Thyroid gland (tissue), 4 donors: ENCODE measurements at regions not wholly inside any gene's neighbourhood (a gene's known extent, or its start where the extent isn't known, plus 50 kb on each side); places are given as distances from the start of the nearest gene placed in this dataset.
"Not testable (repeated sequence)": the region's sequence is repeated elsewhere in the genome, so short reads cannot be mapped to it uniquely, and the experiment has no call there.

Experiments used
- DNase-seq, 2 donors: peaks; one replicate each; pipeline ENCODE4 v3.0.0-alpha.2; 2019
- H3K27ac ChIP-seq, 3 donors: fragments of 200-600 bp; sonication (generic); 1 replicate in 2 of 3; 2 replicates in 1 of 3; pipeline ENCODE4 v1.5.1; 2016 to 2019; ENCODE audit warnings: mild to moderate bottlenecking in 1 of 3, moderate library complexity in 1 of 3
- H3K27me3 ChIP-seq: fragments of 200-600 bp; sonication (generic); one replicate; pipeline ENCODE4 v1.5.1; 2019
- H3K36me3 ChIP-seq, 2 donors: fragments of 200-600 bp; sonication (generic); one replicate each; pipeline ENCODE4 v1.5.1; 2016 to 2019
- H3K4me1 ChIP-seq, 2 donors: fragments of 200-600 bp; sonication (generic); one replicate each; pipeline ENCODE4 v1.5.1; 2017 to 2019
- H3K4me3 ChIP-seq, 3 donors: fragments of 200-600 bp; sonication (generic); replicated peaks in 1 of 3; 1 replicate in 2 of 3; 2 replicates in 1 of 3; pipeline ENCODE4 v1.5.1; 2016; ENCODE audit warnings: mild to moderate bottlenecking in 1 of 3
- H3K9me3 ChIP-seq: fragments of 200-600 bp; sonication (generic); one replicate; pipeline ENCODE4 v1.5.1; 2017
- POLR2A ChIP-seq, 2 donors: fragments of 450-650 bp; IDR thresholded peaks; one replicate each; pipeline ENCODE4 v1.6.1; 2017; ENCODE audit warnings: antibody characterized with exemption in 2 of 2, mild to moderate bottlenecking in 2 of 2, moderate library complexity in 1 of 2
- WGBS, 2 donors: methylation state at CpG; one replicate each; pipeline ENCODE4 v1.1.5; 2017; 5-methylcytosine and 5-hydroxymethylcytosine counted together
- intact Hi-C: fragments of 100-400 bp; cut with DNase I; formaldehyde crosslinking; loops from one replicate; pipeline ENCODE4 v1.15.1; 2023
- TF ChIP-seq, protein P1 (sequence below), 6 experiments: fragments of 200-600 bp in 3 of 6; fragments of 450-650 bp in 3 of 6; sonication (generic) in 3 of 6; IDR thresholded peaks; one replicate each; pipeline ENCODE4 v1.5.1; 2016 to 2019; ENCODE audit warnings: antibody characterized with exemption in 6 of 6, mild to moderate bottlenecking in 2 of 6, inconsistent platforms in 1 of 6, moderate library complexity in 1 of 6

- Histone ChIP-seq H3K9me3 (no peaks in the 10 kb centered on the region), H3K27me3 (no peaks in the 10 kb centered on the region), H3K36me3 (no peaks in the 10 kb centered on the region), H3K4me1 (no peaks in the 10 kb centered on the region), H3K4me3 (no peak overlapping the region), H3K27ac (no peak overlapping the region)
- no peak for DNase-seq
- intact Hi-C loops = no loop called here
- no peak for TF ChIP-seq POLR2A (IDR thresholded peaks at IDR 0.05)
- TF ChIP-seq, protein P1, sequence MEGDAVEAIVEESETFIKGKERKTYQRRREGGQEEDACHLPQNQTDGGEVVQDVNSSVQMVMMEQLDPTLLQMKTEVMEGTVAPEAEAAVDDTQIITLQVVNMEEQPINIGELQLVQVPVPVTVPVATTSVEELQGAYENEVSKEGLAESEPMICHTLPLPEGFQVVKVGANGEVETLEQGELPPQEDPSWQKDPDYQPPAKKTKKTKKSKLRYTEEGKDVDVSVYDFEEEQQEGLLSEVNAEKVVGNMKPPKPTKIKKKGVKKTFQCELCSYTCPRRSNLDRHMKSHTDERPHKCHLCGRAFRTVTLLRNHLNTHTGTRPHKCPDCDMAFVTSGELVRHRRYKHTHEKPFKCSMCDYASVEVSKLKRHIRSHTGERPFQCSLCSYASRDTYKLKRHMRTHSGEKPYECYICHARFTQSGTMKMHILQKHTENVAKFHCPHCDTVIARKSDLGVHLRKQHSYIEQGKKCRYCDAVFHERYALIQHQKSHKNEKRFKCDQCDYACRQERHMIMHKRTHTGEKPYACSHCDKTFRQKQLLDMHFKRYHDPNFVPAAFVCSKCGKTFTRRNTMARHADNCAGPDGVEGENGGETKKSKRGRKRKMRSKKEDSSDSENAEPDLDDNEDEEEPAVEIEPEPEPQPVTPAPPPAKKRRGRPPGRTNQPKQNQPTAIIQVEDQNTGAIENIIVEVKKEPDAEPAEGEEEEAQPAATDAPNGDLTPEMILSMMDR (IDR thresholded peaks at IDR 0.05) = no peak
- WGBS, 2 donors = 53 to 60% methylated on average over 5 to 12 of the region's 12 CpGs
These were observed 149.9 kb downstream of the OR4M2 start for GRCh38 chr15:22229990-22230819.

GRCh38 chr15:22231603-22232002 is 151.3 kb downstream of the OR4M2 start:
- 41 to 52% methylated on average over 2 of the region's 2 CpGs for WGBS, 2 donors
- no peaks in the 10 kb centered on the region for H3K9me3 ChIP-seq
- H3K27me3 ChIP-seq = no peaks in the 10 kb centered on the region
- TF ChIP-seq, protein P1 (IDR thresholded peaks at IDR 0.05) = no peak
- TF ChIP-seq POLR2A (IDR thresholded peaks at IDR 0.05) = no peak
- H3K4me3 ChIP-seq = no peak overlapping the region
- H3K4me1 ChIP-seq = no peaks in the 10 kb centered on the region
- intact Hi-C loops = no loop called here
- DNase-seq = no peak
- H3K36me3 ChIP-seq = no peaks in the 10 kb centered on the region
- no peak overlapping the region for H3K27ac ChIP-seq

DNA sequence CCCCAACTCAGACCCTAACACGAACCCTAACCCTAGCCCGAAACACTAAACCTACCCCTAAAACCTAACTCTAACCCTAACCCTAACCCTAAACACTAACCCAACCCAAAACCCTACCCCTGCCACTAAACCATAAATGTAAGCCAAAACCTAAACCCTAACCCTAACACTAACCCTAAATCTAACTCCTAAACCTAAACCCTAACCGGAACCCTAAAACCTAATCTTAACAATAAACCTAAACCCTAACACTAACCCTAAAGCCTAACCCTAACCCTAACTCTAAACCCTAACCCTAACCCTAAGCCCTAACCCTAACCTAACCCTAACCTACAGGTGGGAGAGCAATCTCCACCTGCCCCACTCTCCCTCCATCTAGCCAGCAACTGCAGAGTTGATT is 152.3 kb downstream of the OR4M2 start:
- no peak for DNase-seq
- no peak overlapping the region for H3K4me3 ChIP-seq
- H3K27ac ChIP-seq = no peak overlapping the region
- H3K9me3 ChIP-seq = no peaks in the 10 kb centered on the region
- no peak for TF ChIP-seq POLR2A (IDR thresholded peaks at IDR 0.05)
- TF ChIP-seq, protein P1 (IDR thresholded peaks at IDR 0.05) = no peak
- H3K27me3 ChIP-seq = no peaks in the 10 kb centered on the region
- intact Hi-C loops = no loop called here
- WGBS, 2 donors = 84 to 89% methylated on average over 3 of the region's 3 CpGs
- H3K4me1 ChIP-seq = no peaks in the 10 kb centered on the region
- no peaks in the 10 kb centered on the region for H3K36me3 ChIP-seq

GRCh38 chr15:22235261-22235930 is 155.1 kb downstream of the OR4M2 start:
- intact Hi-C loops, H3K27ac ChIP-seq, H3K27me3 ChIP-seq, DNase-seq, H3K36me3 ChIP-seq, H3K4me3 ChIP-seq, H3K9me3 ChIP-seq, H3K4me1 ChIP-seq: not testable (repeated sequence)
- 46 to 52% methylated on average over 7 of the region's 7 CpGs for WGBS, 2 donors

DNA sequence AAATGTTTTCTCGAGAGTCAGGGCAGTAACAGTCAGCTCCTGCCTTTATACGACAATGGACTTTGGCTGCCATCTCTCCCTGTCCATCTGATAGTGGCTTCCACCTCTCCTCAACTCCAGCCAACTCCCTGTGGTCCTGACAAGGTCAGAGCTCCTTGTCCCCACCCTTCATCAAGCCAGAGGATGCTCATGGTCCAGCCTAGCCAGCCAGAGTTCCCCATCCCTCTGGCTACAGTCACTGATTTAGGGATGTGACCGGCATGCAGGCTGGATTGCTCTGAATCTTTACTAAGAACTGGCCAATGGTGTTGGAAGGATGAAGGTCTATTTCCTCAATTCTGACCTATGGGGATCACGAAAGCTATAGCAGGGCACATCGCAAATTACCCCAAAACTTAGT is 156.1 kb downstream of the OR4M2 start:
- DNase-seq = no peak
- no peaks in the 10 kb centered on the region for H3K4me1 ChIP-seq
- WGBS, 2 donors = 45 to 79% methylated on average over 5 of the region's 5 CpGs
- intact Hi-C loops = no loop called here
- H3K27me3 ChIP-seq = no peaks in the 10 kb centered on the region
- TF ChIP-seq POLR2A (IDR thresholded peaks at IDR 0.05) = no peak
- no peak overlapping the region for H3K27ac ChIP-seq
- H3K4me3 ChIP-seq = no peak overlapping the region
- H3K36me3 ChIP-seq = no peaks in the 10 kb centered on the region
- no peaks in the 10 kb centered on the region for H3K9me3 ChIP-seq

GRCh38 chr15:22237891-22238275 is 157.6 kb downstream of the OR4M2 start:
- no peak for DNase-seq
- no peak overlapping the region for H3K4me3 ChIP-seq
- no peaks in the 10 kb centered on the region for H3K27me3 ChIP-seq
- no peak overlapping the region for H3K27ac ChIP-seq
- TF ChIP-seq POLR2A (IDR thresholded peaks at IDR 0.05) = no peak
- TF ChIP-seq, protein P1 (IDR thresholded peaks at IDR 0.05) = no peak
- H3K36me3 ChIP-seq = no peaks in the 10 kb centered on the region
- intact Hi-C loops = no loop called here
- WGBS, 2 donors = 53 to 63% methylated on average over 9 of the region's 9 CpGs
- H3K9me3 ChIP-seq = no peaks in the 10 kb centered on the region
- H3K4me1 ChIP-seq = no peaks in the 10 kb centered on the region

- H3K4me1 ChIP-seq, H3K36me3 ChIP-seq, H3K27me3 ChIP-seq, H3K27ac ChIP-seq, H3K4me3 ChIP-seq, DNase-seq, intact Hi-C loops, H3K9me3 ChIP-seq: not testable (repeated sequence)
- WGBS, 2 donors = 74 to 82% methylated on average over 20 of the region's 20 CpGs
These were observed 158.1 kb downstream of the OR4M2 start for GRCh38 chr15:22238276-22238958.
